ENCODE measurements at regions not wholly inside any gene's neighbourhood (a gene's known extent, or its start where the extent isn't known, plus 50 kb on each side); places are given as distances from the start of the nearest gene placed in this dataset.
A peak's percentile ranks its signal among the peaks of the same experiment; 100 is the strongest.

DNA sequence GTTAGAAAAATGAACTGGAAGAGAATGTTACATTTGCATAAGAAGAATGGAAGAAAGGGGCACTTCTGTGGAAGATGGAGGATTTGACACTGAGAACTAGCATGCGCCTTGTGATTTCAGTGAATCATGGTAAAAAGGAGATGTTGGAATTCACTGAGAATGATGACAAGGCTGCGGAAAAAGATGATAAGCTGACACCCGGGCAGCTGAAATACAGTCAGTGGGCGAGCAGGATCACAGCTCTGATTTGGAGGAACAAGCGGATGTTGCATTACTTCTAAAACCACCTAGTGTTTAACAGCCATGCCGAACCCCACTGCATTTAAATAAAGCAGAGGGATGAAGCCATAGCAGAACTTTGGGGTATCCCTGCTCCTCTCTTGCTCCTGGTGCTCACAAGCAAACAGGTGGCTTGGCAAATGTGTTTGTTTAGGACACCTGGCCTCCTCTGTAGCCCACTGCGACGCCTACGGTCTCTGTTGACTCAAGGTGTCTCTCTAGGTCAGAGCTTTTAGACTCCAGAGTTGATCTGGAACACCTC is 134.9 kb downstream of the NDUFA10 start:
- DNase-seq (ENCODE audit: low spot score) = no peak
- Mint-ChIP-seq H3K9me3 (peaks cover 18% of the 10 kb centered on the region), H3K4me1 (peaks cover 8% of the 10 kb centered on the region), H3K27ac (no peak overlapping the region), H3K36me3 (ENCODE audit: low read depth) (peaks cover 3% of the 10 kb centered on the region; the same call in 1 of the 3 replicates), H3K27me3 (ENCODE audit: insufficient read depth, low read depth, poor library complexity) (peaks cover 21% of the 10 kb centered on the region), H3K4me3 (no peak overlapping the region)
- H3K4me1 ChIP-seq (ENCODE audit: insufficient read depth) = no peaks in the 10 kb centered on the region
- no peak overlapping the region for H3K4me3 ChIP-seq
- ATAC-seq = no peak
- H4K20me1 ChIP-seq (replicated peaks; ENCODE audit: insufficient read depth) = no peaks in the 10 kb centered on the region
- H3K36me3 ChIP-seq (ENCODE audit: insufficient read depth) = peaks cover 4% of the 10 kb centered on the region; the same call in 1 of the 2 replicates
- no peak overlapping the region for H3K4me2 ChIP-seq
- no peaks in the 10 kb centered on the region for H3K79me2 ChIP-seq (replicated peaks; ENCODE audit: insufficient read depth)
- H3K27ac ChIP-seq (ENCODE audit: low read depth) = no peak overlapping the region
- H3K27me3 ChIP-seq (ENCODE audit: insufficient read depth) = no peaks in the 10 kb centered on the region
- no peak overlapping the region for H2AFZ ChIP-seq
- H3F3A ChIP-seq (replicated peaks; ENCODE audit: low read depth) = no peaks in the 10 kb centered on the region
- no peaks in the 10 kb centered on the region; the same call in 1 of the 2 replicates for H3K9me2 ChIP-seq (ENCODE audit: insufficient read depth)
- TF ChIP-seq ZNF331 (CRISPR knock-in tag; IDR thresholded peaks at IDR 0.05; ENCODE audit: low read depth) = no peak
- no peak for TF ChIP-seq EZH2 (IDR thresholded peaks at IDR 0.05; ENCODE audit: low read depth, unreplicated experiment)
- TF ChIP-seq JUNB (IDR thresholded peaks at IDR 0.05; ENCODE audit: unreplicated experiment) = no peak
- TF ChIP-seq, protein P1, sequence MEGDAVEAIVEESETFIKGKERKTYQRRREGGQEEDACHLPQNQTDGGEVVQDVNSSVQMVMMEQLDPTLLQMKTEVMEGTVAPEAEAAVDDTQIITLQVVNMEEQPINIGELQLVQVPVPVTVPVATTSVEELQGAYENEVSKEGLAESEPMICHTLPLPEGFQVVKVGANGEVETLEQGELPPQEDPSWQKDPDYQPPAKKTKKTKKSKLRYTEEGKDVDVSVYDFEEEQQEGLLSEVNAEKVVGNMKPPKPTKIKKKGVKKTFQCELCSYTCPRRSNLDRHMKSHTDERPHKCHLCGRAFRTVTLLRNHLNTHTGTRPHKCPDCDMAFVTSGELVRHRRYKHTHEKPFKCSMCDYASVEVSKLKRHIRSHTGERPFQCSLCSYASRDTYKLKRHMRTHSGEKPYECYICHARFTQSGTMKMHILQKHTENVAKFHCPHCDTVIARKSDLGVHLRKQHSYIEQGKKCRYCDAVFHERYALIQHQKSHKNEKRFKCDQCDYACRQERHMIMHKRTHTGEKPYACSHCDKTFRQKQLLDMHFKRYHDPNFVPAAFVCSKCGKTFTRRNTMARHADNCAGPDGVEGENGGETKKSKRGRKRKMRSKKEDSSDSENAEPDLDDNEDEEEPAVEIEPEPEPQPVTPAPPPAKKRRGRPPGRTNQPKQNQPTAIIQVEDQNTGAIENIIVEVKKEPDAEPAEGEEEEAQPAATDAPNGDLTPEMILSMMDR (conservative IDR thresholded peaks at IDR 0.05; ENCODE audit: low read depth in 2 of 2) = no peak
- no peak for TF ChIP-seq ZNF114 (CRISPR knock-in tag; IDR thresholded peaks at IDR 0.05)
- TF ChIP-seq EZH2phosphoT487 (IDR thresholded peaks at IDR 0.05; ENCODE audit: unreplicated experiment) = no peak

DNA sequence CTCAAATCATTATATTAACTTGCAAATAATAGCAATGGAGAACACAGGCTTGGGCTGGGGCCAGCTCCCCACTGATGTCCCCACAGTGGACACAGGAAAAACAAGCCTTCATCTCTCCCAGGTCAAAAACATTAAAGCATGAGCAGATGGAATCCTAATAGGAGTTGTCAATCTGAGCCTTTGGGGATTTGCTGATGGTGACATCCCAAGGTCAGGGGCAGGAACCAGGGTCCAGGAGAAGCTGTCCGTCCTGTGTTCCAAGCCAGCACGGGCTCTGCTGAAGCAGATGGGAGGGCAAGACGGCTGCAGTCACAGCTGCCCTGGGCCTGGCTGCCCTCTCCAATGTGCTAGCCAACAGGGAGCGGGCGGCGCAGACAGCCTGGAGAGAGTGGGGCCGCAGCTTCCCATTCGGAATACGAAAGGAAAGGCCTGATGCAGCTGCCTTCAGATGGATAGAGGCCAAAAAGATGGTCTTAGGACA is 135.5 kb downstream of the NDUFA10 start:
- Histone ChIP-seq H3K27me3 (ENCODE audit: insufficient read depth) (no peaks in the 10 kb centered on the region), H3K4me3 (no peak overlapping the region), H3K36me3 (ENCODE audit: insufficient read depth) (peaks cover 4% of the 10 kb centered on the region; the same call in 1 of the 2 replicates), H3K27ac (ENCODE audit: low read depth) (no peak overlapping the region), H3F3A (replicated peaks; ENCODE audit: low read depth) (no peaks in the 10 kb centered on the region), H3K79me2 (replicated peaks; ENCODE audit: insufficient read depth) (no peaks in the 10 kb centered on the region), H3K9me2 (ENCODE audit: insufficient read depth) (no peaks in the 10 kb centered on the region), H3K4me2 (no peak overlapping the region), H2AFZ (no peak overlapping the region), H3K4me1 (ENCODE audit: insufficient read depth) (no peaks in the 10 kb centered on the region), H4K20me1 (replicated peaks; ENCODE audit: insufficient read depth) (no peaks in the 10 kb centered on the region)
- Mint-ChIP-seq H3K36me3 (ENCODE audit: low read depth) (peaks cover 7% of the 10 kb centered on the region; the same call in 2 of the 3 replicates), H3K9me3 (peaks cover 24% of the 10 kb centered on the region), H3K4me3 (no peak overlapping the region), H3K4me1 (peaks cover 8% of the 10 kb centered on the region), H3K27me3 (ENCODE audit: insufficient read depth, low read depth, poor library complexity) (peaks cover 21% of the 10 kb centered on the region), H3K27ac (no peak overlapping the region)
- DNase-seq (ENCODE audit: low spot score) (no peak), ATAC-seq (peak; percentile 76)
- TF ChIP-seq CREB1 (CRISPR knock-in tag; IDR thresholded peaks at IDR 0.05; ENCODE audit: low read depth) (no peak), ZNF114 (CRISPR knock-in tag; IDR thresholded peaks at IDR 0.05) (no peak), STAT1 (IDR thresholded peaks at IDR 0.05; ENCODE audit: unreplicated experiment) (no peak), EZH2 (IDR thresholded peaks at IDR 0.05; ENCODE audit: low read depth, unreplicated experiment) (no peak), EZH2phosphoT487 (IDR thresholded peaks at IDR 0.05; ENCODE audit: unreplicated experiment) (no peak), JUNB (IDR thresholded peaks at IDR 0.05; ENCODE audit: unreplicated experiment) (no peak)
- TF ChIP-seq, protein P1 (conservative IDR thresholded peaks at IDR 0.05; ENCODE audit: low read depth in 2 of 2) = no peak
- TF ChIP-seq, protein P2, sequence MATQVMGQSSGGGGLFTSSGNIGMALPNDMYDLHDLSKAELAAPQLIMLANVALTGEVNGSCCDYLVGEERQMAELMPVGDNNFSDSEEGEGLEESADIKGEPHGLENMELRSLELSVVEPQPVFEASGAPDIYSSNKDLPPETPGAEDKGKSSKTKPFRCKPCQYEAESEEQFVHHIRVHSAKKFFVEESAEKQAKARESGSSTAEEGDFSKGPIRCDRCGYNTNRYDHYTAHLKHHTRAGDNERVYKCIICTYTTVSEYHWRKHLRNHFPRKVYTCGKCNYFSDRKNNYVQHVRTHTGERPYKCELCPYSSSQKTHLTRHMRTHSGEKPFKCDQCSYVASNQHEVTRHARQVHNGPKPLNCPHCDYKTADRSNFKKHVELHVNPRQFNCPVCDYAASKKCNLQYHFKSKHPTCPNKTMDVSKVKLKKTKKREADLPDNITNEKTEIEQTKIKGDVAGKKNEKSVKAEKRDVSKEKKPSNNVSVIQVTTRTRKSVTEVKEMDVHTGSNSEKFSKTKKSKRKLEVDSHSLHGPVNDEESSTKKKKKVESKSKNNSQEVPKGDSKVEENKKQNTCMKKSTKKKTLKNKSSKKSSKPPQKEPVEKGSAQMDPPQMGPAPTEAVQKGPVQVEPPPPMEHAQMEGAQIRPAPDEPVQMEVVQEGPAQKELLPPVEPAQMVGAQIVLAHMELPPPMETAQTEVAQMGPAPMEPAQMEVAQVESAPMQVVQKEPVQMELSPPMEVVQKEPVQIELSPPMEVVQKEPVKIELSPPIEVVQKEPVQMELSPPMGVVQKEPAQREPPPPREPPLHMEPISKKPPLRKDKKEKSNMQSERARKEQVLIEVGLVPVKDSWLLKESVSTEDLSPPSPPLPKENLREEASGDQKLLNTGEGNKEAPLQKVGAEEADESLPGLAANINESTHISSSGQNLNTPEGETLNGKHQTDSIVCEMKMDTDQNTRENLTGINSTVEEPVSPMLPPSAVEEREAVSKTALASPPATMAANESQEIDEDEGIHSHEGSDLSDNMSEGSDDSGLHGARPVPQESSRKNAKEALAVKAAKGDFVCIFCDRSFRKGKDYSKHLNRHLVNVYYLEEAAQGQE (IDR thresholded peaks at IDR 0.05; ENCODE audit: unreplicated experiment) = no peak
